Erythroblast (primary cell): ENCODE measurements at regions not wholly inside any gene's neighbourhood (a gene's known extent, or its start where the extent isn't known, plus 50 kb on each side); places are given as distances from the start of the nearest gene placed in this dataset.

Experiments
- GATA1 ChIP-seq: IDR thresholded peaks from 2 replicates; pipeline ENCODE4 v1.6.1; 2011; ENCODE audit warnings: low read depth, mild to moderate bottlenecking, control low read depth, low read length, moderate library complexity
- POLR2A ChIP-seq: IDR thresholded peaks from 2 replicates; pipeline ENCODE4 v1.6.1; 2011; ENCODE audit warnings: mild to moderate bottlenecking, low read length

DNA sequence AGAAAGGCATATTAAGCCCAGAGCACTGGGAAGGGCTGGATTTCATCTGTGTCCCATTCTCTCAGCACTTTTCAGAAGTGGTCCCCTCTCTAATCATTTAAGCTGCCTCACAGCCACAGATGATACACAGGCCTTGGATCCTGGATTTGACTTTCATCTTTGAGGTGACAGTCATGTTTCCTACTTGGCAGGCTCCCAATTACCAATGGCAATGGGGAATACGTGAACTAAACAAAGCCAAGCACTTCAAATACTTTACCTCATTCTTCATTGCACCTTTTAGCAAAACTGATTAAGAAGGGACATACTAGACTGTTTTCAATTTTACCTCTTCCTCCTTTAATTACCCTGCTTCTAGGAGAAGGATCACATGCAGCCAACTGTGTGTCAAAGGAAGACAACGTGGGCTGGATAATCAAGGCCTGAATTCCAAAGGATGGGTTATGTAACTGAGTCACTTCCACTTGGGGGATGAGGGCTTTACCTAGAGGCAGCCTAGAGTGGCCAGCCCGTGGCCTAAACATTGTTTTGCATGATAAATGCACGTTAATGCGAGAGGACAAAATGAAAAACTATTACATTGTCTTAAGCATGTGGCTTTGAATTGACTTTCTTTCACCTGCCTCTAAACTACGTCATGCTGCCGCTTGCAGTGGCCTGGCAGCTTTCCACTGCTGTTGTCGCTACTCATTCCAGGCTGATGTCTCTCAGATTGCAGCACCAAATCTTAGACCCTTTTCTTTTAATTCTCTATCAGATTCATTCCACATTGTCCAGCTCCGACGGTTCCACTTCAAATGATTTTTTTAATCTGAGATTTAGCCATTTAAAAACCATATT lies 95.0 kb downstream of the KCTD12 start:
- TF ChIP-seq POLR2A (no peak), GATA1 (no peak)
